Tibial artery (tissue), 4 donors: ENCODE measurements at regions not wholly inside any gene's neighbourhood (a gene's known extent, or its start where the extent isn't known, plus 50 kb on each side); places are given as distances from the start of the nearest gene placed in this dataset.

Source experiments
- DNase-seq, 2 donors: peaks; one replicate each; pipeline ENCODE4 v3.0.0-alpha.2; 2019
- H3K27ac ChIP-seq, 2 donors: fragments of 200-600 bp; sonication (generic) in 1 of 2; 1 replicate in 1 of 2; 2 replicates in 1 of 2; pipeline ENCODE4 v1.5.1; 2018 to 2019; ENCODE audit warnings: mild to moderate bottlenecking in 1 of 2
- H3K27me3 ChIP-seq, 2 donors: fragments of 200-600 bp; sonication (generic) in 1 of 2; one replicate each; pipeline versions ENCODE4 v1.5.1 to v1.6.0; 2016 to 2019
- H3K36me3 ChIP-seq, 3 donors: fragments of 200-600 bp; sonication (generic) in 2 of 3; one replicate each; pipeline ENCODE4 v1.5.1; 2016 to 2019; ENCODE audit warnings: mild to moderate bottlenecking in 2 of 3
- H3K4me1 ChIP-seq, 4 donors: fragments of 200-600 bp; sonication (generic) in 2 of 4; 1 replicate in 3 of 4; 2 replicates in 1 of 4; pipeline ENCODE4 v1.5.1; 2016 to 2019
- H3K4me3 ChIP-seq, 2 donors: fragments of 200-600 bp; sonication (generic) in 1 of 2; 1 replicate in 1 of 2; 2 replicates in 1 of 2; pipeline ENCODE4 v1.5.1; 2018 to 2019; ENCODE audit warnings: mild to moderate bottlenecking in 2 of 2
- H3K9me3 ChIP-seq, 3 donors: fragments of 200-600 bp; sonication (generic) in 1 of 3; one replicate each; pipeline ENCODE4 v1.5.1; 2016 to 2019
- intact Hi-C: fragments of 100-400 bp; cut with DNase I; formaldehyde crosslinking; loops from one replicate; pipeline ENCODE4 v1.15.0; 2023; ENCODE audit warnings: low total_unique reads
- TF ChIP-seq, protein P1 (sequence below), 2 experiments: fragments of 200-600 bp in 1 of 2; fragments of 450-650 bp in 1 of 2; IDR thresholded peaks; one replicate each; pipeline ENCODE4 v1.5.1; 2017 to 2019; ENCODE audit warnings: antibody characterized with exemption in 2 of 2, mild to moderate bottlenecking in 1 of 2, moderate library complexity in 1 of 2

DNA sequence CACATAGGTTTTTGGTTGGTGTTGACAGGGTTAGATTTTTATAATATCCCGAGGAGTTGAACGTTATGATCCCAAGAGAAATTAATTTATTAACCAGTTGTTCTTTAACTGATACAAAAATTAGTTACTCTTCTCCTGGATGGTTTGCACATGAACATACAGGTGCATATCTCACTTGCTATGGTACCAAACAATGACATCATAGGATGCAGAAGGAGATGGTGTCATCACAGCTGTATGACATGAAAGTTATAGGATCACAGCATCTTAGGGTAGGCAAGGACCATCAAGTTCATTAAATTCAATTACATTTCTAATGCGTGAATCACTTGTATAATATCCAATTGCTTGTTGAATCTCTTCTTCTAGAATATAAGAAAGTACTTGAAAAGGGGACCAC lies 175.8 kb downstream of the PAH start:
- no peak overlapping the region for H3K4me3 ChIP-seq
- intact Hi-C loops: no loop called here
- H3K36me3 ChIP-seq: no peaks in the 10 kb centered on the region
- TF ChIP-seq, protein P1, sequence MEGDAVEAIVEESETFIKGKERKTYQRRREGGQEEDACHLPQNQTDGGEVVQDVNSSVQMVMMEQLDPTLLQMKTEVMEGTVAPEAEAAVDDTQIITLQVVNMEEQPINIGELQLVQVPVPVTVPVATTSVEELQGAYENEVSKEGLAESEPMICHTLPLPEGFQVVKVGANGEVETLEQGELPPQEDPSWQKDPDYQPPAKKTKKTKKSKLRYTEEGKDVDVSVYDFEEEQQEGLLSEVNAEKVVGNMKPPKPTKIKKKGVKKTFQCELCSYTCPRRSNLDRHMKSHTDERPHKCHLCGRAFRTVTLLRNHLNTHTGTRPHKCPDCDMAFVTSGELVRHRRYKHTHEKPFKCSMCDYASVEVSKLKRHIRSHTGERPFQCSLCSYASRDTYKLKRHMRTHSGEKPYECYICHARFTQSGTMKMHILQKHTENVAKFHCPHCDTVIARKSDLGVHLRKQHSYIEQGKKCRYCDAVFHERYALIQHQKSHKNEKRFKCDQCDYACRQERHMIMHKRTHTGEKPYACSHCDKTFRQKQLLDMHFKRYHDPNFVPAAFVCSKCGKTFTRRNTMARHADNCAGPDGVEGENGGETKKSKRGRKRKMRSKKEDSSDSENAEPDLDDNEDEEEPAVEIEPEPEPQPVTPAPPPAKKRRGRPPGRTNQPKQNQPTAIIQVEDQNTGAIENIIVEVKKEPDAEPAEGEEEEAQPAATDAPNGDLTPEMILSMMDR (IDR thresholded peaks at IDR 0.05): no peak
- H3K9me3 ChIP-seq: no peaks in the 10 kb centered on the region
- no peaks in the 10 kb centered on the region for H3K27me3 ChIP-seq
- DNase-seq: no peak
- no peaks in the 10 kb centered on the region for H3K4me1 ChIP-seq
- no peak overlapping the region for H3K27ac ChIP-seq

DNA sequence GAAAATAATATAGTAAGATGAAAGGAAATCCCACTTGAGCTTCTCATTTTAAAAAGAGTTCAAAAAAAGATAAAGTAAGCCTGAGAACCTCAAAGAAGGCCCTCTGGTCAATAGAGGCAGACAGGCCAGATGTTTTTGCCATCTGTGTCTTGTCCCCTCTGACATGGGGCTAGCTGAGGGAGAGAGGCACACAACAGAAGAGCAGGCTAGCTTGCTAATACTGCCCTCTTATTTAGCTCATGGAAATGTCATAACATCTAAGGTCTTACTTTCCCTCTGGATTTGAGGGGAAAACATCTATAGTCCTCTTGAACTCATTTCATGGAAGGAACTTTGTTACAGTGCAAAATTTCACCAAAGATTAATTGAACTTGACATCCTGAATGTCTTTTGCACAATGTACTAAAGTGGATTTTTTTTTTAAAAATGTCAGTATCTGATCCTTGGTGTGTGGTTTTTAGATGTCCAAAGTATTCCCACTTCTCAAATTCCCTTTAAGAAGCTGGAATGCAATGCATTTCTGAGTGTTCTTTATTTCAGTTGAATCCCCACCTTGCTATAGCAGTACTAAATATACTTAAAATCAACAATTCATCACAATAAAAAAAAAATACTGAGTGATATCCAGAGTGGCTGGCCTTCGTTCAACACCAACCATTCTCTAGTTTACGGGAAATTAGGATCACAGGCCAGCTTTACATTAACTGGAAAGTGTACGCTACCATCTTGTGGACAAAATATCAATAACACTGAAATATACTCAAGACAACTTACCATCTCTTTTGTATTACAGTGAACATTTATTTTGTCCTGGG lies 176.7 kb downstream of the PAH start:
- DNase-seq: no peak

DNA sequence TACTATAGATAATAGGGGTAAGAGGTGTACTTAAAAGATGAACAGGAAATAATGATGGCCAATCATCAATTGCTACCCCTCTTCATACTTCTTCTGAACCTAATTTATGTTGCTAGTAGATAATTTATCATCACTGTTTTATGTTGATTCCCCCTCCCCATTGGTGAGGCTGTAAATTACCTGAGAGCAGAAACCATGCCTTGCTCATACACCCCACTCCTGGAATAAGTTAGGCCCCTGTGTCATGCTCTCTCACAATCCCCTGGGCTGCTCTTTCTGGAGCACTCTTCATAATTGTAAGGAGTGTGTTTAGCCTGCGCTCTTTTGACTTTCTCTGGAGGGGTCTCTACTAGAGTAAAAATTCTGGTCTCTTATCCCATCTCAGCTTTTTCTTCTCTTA lies 180.7 kb downstream of the PAH start:
- TF ChIP-seq, protein P1 (IDR thresholded peaks at IDR 0.05): no peak
- no peak for DNase-seq
- no peaks in the 10 kb centered on the region for H3K9me3 ChIP-seq
- H3K36me3 ChIP-seq: no peaks in the 10 kb centered on the region
- no peak overlapping the region for H3K4me3 ChIP-seq
- no peaks in the 10 kb centered on the region for H3K4me1 ChIP-seq
- H3K27me3 ChIP-seq: no peaks in the 10 kb centered on the region
- intact Hi-C loops: no loop called here
- H3K27ac ChIP-seq: no peak overlapping the region

More for the DNA sequence above, 176.7 kb downstream of the PAH start:
- Histone ChIP-seq H3K27me3 (no peaks in the 10 kb centered on the region), H3K9me3 (no peaks in the 10 kb centered on the region), H3K4me3 (no peak overlapping the region), H3K36me3 (no peaks in the 10 kb centered on the region), H3K27ac (no peak overlapping the region), H3K4me1 (no peaks in the 10 kb centered on the region)
- TF ChIP-seq, protein P1 (IDR thresholded peaks at IDR 0.05): peak in 1 of 2 experiments; percentile 9
- intact Hi-C loops: no loop called here

DNA sequence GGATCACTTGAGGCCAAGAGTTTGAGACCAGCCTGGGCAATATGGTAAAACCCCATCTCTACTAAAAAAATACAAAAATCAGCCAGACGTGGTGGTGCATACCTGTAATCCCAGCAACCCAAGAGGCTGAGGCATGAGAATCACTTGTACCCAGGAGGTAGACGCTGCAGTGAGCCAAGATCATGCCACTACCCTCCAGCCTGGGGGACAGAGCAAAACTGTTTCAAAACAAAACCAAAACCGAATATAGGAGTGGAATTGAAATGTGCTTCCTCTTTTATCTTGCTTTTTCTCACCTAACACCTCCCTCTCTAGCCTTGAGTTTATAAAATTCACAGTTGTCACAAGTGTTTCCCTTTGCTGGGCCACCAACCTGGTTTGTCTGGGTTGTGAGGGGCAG lies 181.9 kb downstream of the PAH start:
- H3K4me1 ChIP-seq: no peaks in the 10 kb centered on the region
- no peaks in the 10 kb centered on the region for H3K36me3 ChIP-seq
- H3K27ac ChIP-seq: no peak overlapping the region
- TF ChIP-seq, protein P1 (IDR thresholded peaks at IDR 0.05): no peak
- no peak overlapping the region for H3K4me3 ChIP-seq
- intact Hi-C loops: no loop called here
- no peak for DNase-seq
- H3K9me3 ChIP-seq: no peaks in the 10 kb centered on the region
- H3K27me3 ChIP-seq: no peaks in the 10 kb centered on the region

DNA sequence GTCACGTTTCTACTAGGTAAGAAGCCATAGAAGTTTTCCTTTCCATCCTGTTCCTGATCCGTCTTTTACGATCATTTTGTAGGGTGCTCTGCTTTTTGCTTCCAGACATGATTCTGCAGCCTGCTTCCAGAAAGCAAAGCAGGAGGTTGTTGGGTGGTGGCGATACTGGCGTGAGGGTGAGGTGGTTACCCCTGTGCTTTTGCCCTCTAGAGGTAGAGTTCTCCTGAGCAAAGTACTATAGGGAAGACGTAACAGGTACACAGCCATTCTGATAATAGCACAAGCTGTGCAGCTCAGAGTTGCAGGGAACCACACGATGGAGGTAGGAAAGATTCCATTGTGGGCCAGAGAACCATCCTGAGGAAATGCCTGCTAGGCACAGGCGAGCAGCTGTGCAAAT lies 186.0 kb downstream of the PAH start:
- intact Hi-C loops: no loop called here

More for the DNA sequence above, 186.0 kb downstream of the PAH start:
- TF ChIP-seq, protein P1 (IDR thresholded peaks at IDR 0.05): no peak
- Histone ChIP-seq H3K27me3 (no peaks in the 10 kb centered on the region), H3K27ac (no peak overlapping the region), H3K4me3 (no peak overlapping the region), H3K4me1 (no peaks in the 10 kb centered on the region), H3K36me3 (no peaks in the 10 kb centered on the region), H3K9me3 (no peaks in the 10 kb centered on the region)
- DNase-seq: no peak
